Fibroblast of lung (primary cell): ENCODE measurements at regions not wholly inside any gene's neighbourhood (a gene's known extent, or its start where the extent isn't known, plus 50 kb on each side); places are given as distances from the start of the nearest gene placed in this dataset.
"Not testable (repeated sequence)": the region's sequence is repeated elsewhere in the genome, so short reads cannot be mapped to it uniquely, and the experiment has no call there.

ENCODE experiments used
- DNase-seq, 2 donors: peaks; one replicate each; pipeline versions ENCODE4 v3.0.0 to v3.0.0-alpha.2; 2010; ENCODE audit warnings: low read depth in 2 of 2
- H2AFZ ChIP-seq: 2 replicates; pipeline ENCODE4 v1.5.1; 2012; ENCODE audit warnings: low read length, control low read depth, inconsistent platforms
- H3K27ac ChIP-seq: 2 replicates; pipeline ENCODE4 v1.5.1; 2011; ENCODE audit warnings: low read length, control low read depth; ENCODE audit not compliant: insufficient read depth
- H3K27me3 ChIP-seq: 2 replicates; pipeline ENCODE4 v1.5.1; 2011; ENCODE audit warnings: mild to moderate bottlenecking, low read length; ENCODE audit not compliant: control insufficient read depth, insufficient read depth
- H3K36me3 ChIP-seq: 2 replicates; pipeline ENCODE4 v1.5.1; 2011; ENCODE audit warnings: low read length; ENCODE audit not compliant: control insufficient read depth, insufficient read depth
- H3K4me1 ChIP-seq: 2 replicates; pipeline ENCODE4 v1.5.1; 2011; ENCODE audit warnings: low read length; ENCODE audit not compliant: control insufficient read depth, insufficient read depth; ENCODE audit errors: extremely low read depth
- H3K4me2 ChIP-seq: 2 replicates; pipeline ENCODE4 v1.5.1; 2011; ENCODE audit warnings: low read length, control low read depth; ENCODE audit not compliant: insufficient read depth; ENCODE audit errors: extremely low read depth
- H3K4me3 ChIP-seq, 4 experiments: fragments of 200-600 bp in 1 of 4; sonication (generic) in 1 of 4; replicated peaks in 1 of 4; 2 replicates each; pipeline ENCODE4 v1.5.1; 2011 to 2016; ENCODE audit warnings: low read length in 4 of 4, low read depth in 3 of 4, mild to moderate bottlenecking in 3 of 4, control low read depth in 2 of 4, inconsistent platforms in 1 of 4, mixed read lengths in 1 of 4; ENCODE audit not compliant: insufficient read depth in 1 of 4; ENCODE audit errors: control extremely low read depth in 1 of 4
- H3K79me2 ChIP-seq: 2 replicates; pipeline ENCODE4 v1.5.1; 2012; ENCODE audit warnings: mild to moderate bottlenecking, low read length, inconsistent platforms; ENCODE audit not compliant: control insufficient read depth, insufficient read depth
- H3K9ac ChIP-seq: 2 replicates; pipeline ENCODE4 v1.5.1; 2011; ENCODE audit warnings: mild to moderate bottlenecking, low read length, control low read depth; ENCODE audit not compliant: insufficient read depth
- H3K9me3 ChIP-seq: 2 replicates; pipeline ENCODE4 v1.5.1; 2012; ENCODE audit warnings: low read depth, low read length; ENCODE audit not compliant: control insufficient read depth, insufficient read depth
- H4K20me1 ChIP-seq: 2 replicates; pipeline ENCODE4 v1.5.1; 2011; ENCODE audit warnings: low read length; ENCODE audit not compliant: control insufficient read depth, insufficient read depth; ENCODE audit errors: extremely low read depth
- EZH2 ChIP-seq: IDR thresholded peaks from 2 replicates; pipeline ENCODE4 v1.5.1; 2012; ENCODE audit warnings: low read length, control low read depth, mild to moderate bottlenecking; ENCODE audit errors: missing control alignments

DNA sequence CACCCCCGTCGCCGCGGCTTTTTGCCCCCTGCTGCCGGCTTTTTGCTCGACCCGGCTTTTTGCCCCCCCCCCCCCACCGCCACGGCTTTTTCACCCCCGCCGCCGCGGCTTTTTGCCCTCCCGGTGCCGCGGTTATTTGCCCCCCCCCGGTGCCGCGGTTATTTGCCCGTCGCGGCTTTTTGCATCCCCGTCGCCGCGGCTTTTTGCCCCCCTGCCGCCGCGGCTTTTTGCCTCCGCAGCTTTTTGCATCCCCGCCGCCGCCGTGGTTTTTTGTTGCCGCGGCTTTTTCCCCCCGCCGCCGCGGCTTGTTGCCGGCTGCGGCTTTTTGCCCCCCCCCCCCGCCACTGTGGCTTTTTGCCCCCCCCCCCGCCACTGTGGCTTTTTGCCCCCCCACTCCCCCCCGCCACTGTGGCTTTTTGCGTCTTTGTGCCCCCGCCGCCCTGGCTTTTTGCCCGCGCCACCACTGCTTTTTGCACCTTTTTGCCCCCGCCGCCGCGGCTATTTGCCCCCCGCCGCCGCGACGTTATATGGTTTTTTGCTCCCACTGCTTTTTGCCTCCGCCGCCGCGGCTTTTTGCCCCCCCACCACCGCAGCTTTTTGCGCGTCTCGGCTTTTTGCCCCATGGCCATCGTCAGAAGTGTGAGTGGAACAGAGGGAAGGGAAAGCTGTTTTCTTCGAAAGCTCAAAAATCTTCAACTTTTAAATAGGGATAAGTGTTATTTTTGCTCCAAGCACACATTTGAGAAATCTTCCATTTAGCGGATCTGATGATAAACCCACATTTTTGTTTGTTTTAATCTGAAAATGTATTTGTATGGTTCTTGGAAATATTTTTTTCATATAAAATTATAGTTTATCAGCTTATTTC lies 2787.6 kb downstream of the RPIA start:
- H3K9me3 ChIP-seq, H2AFZ ChIP-seq, H3K27ac ChIP-seq, H3K9ac ChIP-seq, H3K4me2 ChIP-seq, H4K20me1 ChIP-seq, H3K36me3 ChIP-seq, H3K27me3 ChIP-seq, H3K79me2 ChIP-seq, DNase-seq, H3K4me1 ChIP-seq: not testable (repeated sequence)
- peak overlapping the region in 1 of 4 experiments; percentile 58 for H3K4me3 ChIP-seq
- peak; percentile 65 for TF ChIP-seq EZH2

DNA sequence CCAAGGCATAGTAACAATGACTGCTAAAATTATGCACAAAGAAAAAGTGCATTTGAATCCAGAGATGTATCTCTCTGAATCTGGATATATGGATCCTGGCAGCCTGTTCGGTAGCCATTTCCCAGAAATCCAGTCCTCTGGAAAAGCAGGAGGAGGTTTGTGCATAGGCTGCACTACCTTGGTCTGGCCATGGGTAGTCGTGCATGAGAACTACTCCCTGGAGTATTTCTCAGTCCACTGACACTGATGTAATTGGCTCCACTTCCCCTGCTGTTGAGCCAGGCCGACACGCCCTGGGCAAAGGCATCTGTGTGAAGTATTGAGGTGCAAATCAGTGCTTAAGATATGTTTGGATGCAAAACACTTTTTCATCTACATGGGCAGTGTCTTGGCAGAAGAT lies 2793.8 kb downstream of the RPIA start:
- H3K27me3 ChIP-seq: not testable (repeated sequence)

GRCh38 chr2:91497129-91498064 lies 2805.9 kb downstream of the RPIA start:
- not testable (repeated sequence) for H3K4me3 ChIP-seq, H3K9ac ChIP-seq, H3K4me2 ChIP-seq, H3K9me3 ChIP-seq, H3K4me1 ChIP-seq, DNase-seq, H4K20me1 ChIP-seq, H3K27ac ChIP-seq, H3K79me2 ChIP-seq, H2AFZ ChIP-seq, H3K27me3 ChIP-seq, H3K36me3 ChIP-seq

More for the DNA sequence above, 2793.8 kb downstream of the RPIA start:
- H3K36me3 ChIP-seq, H3K27ac ChIP-seq, H3K4me2 ChIP-seq, H3K4me1 ChIP-seq, H3K9ac ChIP-seq, H4K20me1 ChIP-seq, H3K4me3 ChIP-seq, H3K9me3 ChIP-seq, DNase-seq, H3K79me2 ChIP-seq, H2AFZ ChIP-seq: not testable (repeated sequence)

GRCh38 chr2:91498065-91498449 lies 2806.6 kb downstream of the RPIA start:
- not testable (repeated sequence) for H3K4me2 ChIP-seq, H3K4me3 ChIP-seq, H4K20me1 ChIP-seq, H2AFZ ChIP-seq, H3K4me1 ChIP-seq, DNase-seq, H3K27me3 ChIP-seq, H3K27ac ChIP-seq, H3K9me3 ChIP-seq, H3K36me3 ChIP-seq, H3K79me2 ChIP-seq, H3K9ac ChIP-seq

- not testable (repeated sequence) for H3K4me1 ChIP-seq, H3K36me3 ChIP-seq, H2AFZ ChIP-seq, H3K4me2 ChIP-seq, H3K27me3 ChIP-seq, H3K9ac ChIP-seq, H4K20me1 ChIP-seq, H3K4me3 ChIP-seq, H3K9me3 ChIP-seq, DNase-seq, H3K79me2 ChIP-seq, H3K27ac ChIP-seq
Measured at GRCh38 chr2:91498513-91499250, 2807.2 kb downstream of the RPIA start.

DNA sequence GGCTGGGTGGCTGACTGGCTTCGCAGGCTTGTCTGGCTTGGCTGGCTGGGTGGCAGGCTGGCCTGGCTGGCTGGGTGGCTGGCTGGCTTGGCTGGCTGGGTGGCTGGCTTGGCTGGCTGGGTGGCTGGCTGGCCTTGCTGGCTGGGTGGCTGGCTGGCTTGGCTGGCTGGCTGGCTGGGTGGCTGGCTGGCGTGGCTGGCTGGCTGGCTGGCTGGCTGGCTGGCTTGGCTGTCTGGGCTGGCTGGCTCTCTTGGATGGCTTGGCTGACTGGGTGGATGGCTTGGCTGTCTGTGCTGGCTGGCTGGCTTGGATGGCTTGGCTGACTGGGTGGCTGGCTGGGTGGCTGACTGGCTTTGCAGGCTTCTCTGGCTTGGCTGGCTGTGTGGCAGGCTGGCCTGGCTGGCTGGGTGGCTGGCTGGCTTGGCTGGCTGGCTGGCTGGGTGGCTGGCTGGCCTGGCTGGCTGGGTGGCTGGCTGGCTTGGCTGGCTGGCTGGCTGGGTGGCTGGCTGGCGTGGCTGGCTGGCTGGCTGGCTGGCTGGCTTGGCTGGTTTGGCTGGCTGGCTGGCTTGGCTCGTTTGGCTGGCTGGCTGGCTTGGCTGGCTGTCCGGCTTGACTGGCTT lies 2808.1 kb downstream of the RPIA start:
- not testable (repeated sequence) for H3K27ac ChIP-seq, H4K20me1 ChIP-seq, H3K4me2 ChIP-seq, H3K9me3 ChIP-seq, DNase-seq, H3K27me3 ChIP-seq, H3K4me3 ChIP-seq, H3K79me2 ChIP-seq, H3K4me1 ChIP-seq, H3K36me3 ChIP-seq, H2AFZ ChIP-seq, H3K9ac ChIP-seq
